Fibroblast of skin of left biceps (primary cell): ENCODE measurements at regions not wholly inside any gene's neighbourhood (a gene's known extent, or its start where the extent isn't known, plus 50 kb on each side); places are given as distances from the start of the nearest gene placed in this dataset.
A peak's percentile ranks its signal among the peaks of the same experiment; 100 is the strongest.
"Not testable (repeated sequence)": the region's sequence is repeated elsewhere in the genome, so short reads cannot be mapped to it uniquely, and the experiment has no call there.

Source experiments
- DNase-seq, 2 experiments: peaks; one replicate each; pipeline ENCODE4 v3.0.0-alpha.2; 2013; ENCODE audit warnings: low read depth in 2 of 2

DNA sequence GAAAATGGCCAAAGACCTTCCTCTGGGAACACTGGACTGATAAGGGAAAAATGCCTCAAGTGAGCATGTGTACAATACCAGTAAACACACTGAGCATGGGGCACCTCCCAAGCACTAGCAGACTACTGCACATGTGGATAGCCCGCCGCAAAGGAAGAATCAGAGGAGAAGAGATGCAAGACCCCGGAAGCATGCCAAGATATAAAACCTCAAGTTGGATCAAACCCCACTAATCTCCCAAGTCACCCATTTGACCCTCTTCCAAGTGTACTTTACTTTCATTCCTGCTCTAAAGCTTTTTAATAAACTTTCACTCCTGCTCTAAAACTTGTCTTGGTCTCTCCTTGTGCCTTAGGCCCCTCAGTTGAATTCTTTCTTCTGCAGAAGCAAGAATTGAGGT lies 121.1 kb upstream of the PLAAT1 start:
- no peak for DNase-seq

DNA sequence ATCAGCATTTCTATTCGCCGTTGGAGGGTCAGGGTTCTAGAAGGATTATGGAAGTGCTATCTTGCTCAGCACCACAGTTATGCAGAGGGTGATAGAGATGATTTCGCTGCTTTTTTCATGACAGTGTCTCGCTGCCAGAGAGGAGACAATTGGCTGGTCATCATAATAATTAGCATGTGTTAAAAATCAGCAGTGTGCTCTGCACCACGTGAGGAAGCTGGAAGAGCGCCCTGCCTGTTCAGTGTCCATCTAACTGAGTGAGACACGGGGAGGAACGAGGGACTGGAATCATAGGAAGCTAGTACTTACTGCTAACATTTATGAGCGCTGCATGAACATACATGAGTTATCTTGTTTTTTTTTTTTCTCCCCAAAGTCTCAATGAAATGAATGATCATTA lies 116.2 kb upstream of the PLAAT1 start:
- DNase-seq: no peak

DNA sequence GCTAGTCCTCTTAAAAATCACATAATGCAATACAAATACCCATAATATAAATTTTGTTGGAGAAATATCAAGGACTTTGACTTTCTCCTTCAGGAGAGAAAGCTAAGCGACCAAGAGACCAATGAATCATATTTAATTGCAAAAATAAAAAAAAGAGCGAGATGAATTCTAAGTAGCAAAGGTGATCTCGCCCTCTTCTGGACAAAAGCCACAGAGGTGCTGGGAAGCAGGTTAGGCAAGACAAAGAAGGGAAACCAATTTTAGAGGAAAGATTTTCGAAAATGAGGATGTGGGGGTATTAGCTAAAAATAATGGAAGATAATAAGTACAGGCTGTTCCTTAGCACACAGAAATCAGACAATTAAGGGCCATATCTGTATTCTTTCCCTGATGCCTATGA lies 111.4 kb upstream of the PLAAT1 start:
- DNase-seq: no peak

DNA sequence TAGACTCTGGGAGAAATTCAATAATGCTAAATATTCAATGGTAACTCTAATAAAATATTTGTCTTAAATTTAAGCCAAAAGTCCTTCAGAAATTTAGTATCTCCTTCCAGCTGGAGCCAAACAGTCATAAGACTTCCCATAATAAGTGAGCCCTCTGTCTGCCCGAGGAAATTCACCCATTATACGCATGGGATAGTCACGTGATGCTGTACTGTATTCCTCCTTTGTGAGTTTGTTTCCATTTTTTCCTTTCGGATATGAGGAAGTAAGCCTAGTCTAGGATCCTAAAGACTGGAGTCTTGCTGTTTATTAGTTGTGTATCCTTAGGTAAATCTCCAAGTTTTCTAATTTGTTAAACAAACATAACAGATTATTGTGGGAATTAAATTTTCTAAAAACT lies 110.4 kb upstream of the PLAAT1 start:
- DNase-seq: no peak

DNA sequence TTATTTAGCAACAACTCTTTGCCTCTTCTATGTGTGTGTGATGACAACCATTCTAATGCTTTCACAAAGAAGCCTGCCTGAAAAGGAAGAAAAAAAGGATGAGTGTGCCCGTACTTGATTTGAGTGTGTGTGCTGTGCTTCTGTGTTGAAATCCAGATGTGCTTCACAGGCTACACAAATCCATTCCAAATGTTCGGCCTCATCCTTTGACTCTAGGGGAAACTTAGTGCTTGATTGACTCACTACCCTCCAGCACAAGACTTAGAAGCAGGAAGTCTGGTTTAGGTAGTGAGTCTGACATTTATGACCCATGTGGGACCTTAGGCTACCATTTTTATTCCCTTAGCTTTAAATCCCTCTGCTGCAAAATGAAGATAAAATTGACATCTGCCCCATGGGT lies 108.8 kb upstream of the PLAAT1 start:
- DNase-seq: peak; percentile 44 to 56

DNA sequence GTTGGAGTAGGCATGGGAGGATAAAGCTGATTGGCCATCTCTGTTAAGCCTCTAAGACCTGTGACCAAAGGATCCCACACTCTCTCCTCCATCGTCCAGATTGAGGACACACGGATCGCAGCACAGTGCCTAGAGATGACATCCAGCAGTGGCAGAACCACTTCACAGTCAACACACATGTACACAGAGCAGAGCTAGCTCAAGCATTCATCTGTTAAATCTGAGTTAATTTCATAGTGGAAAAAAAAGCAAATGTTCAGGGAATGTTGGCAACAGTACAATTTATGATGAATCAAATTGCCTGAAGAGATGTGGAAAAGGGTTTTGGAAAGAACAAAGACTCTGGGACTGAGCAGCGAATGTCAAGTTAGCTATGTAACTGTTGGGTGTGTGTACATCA lies 108.1 kb upstream of the PLAAT1 start:
- DNase-seq: peak; percentile 56 to 58

DNA sequence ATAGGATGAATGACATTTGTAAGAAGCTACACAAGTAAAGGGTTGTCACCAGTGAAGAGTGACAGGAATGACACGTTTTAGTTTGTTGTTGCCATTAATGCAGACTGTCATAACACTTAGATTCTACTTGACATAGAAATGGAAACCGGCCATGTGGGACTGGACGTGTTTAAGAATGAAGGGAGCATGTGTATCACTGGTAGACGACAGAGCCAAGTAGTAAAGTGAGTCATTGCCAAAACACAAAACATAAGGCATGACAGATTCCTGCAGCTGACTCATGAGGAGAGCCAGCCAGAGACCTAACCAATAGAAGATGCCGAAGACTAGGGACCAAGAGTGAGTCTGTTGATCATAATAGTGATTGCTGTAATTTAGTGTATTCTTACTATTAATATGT lies 106.2 kb upstream of the PLAAT1 start:
- DNase-seq: peak; percentile 80

DNA sequence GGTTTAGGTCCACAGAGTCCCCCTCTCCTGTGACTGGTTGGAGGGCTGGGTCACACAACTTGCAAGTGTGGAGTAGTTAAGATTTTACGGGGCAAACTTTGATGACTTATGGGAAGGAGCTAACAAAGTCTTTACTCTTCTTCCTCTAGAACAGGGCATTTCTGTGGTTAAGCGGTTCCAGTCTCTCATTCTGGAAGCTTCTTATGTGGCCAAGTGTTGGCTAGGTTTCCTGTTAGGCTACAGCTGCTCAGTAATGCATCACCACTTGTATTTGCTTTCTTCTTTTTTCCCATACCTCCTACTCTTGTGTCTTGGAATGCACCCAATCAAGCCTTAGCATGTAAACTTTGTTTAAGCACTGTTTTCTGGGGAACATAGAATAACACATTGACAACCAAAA lies 100.6 kb upstream of the PLAAT1 start:
- peak in 1 of 2 experiments; percentile 24 for DNase-seq

DNA sequence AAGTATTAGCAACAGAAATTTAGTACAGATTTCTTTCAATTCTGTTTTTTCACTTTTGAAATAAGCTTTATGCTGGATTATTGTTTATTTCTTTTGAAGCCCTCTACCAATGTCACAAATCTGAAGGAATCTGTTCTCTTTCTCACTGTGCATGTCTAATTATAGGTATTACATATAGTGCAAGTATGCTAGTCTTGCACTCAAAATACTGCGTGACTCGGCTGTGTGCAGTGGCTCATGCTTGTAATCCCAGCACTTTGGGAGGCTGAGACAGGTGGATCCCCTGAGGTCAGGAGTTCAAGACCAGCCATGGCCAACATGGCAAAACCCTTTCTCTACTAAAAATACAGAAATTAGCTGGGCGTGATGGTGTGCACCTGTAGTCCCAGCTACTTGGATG lies 95.8 kb upstream of the PLAAT1 start:
- DNase-seq: no peak

DNA sequence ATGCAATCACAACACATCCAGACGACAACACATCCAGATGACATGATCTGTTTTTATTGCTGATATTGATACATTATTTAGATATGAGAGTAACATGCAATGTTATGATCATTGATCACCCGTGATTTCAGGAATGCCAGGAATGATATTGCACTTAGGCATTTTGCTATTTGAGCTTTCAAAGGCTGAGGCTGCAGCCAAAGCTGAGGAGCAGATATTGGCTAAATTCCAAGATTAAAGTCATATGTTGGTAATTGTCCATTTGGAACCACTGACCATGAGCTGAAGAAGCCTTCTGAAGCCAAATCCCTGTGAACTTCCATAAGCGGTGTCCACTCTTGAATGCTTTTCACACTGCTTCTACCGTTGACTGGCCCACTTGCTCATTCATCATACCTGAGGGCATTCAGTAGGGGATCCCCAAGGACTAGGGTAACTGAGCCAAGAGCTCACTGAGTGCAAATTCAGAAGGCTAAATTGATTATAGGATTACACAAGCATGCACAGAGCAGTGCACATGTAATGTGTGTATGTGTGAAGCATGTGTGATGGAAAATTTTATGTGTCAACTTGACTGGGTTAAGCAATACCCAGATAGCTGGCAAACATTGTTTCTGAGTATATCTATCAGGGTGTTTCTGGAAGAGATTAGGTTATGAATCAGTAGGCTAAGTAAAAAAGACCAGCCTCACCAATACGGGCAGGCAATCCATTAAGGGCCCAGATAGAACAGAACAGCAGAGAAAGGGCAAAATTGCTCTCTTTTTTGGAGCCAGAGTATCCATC lies 92.1 kb upstream of the PLAAT1 start:
- no peak for DNase-seq

DNA sequence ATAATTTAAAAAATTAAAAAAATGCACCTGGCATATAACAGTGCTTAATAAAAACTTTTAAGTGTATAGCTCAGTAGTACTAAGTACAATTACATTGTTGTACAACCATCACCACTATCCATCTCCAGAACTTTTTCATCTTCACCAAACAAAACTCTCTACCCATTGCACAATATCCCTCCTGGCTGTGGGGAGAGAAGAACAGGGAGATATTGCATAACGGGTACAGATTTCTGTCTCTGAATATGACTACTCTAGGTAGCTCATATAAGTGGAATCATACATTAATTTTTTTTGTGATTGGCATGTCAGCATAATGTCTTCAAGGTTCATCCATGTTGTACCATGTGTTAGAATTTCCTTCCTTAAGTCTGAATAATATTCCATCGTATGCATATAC lies 91.0 kb upstream of the PLAAT1 start:
- no peak for DNase-seq

DNA sequence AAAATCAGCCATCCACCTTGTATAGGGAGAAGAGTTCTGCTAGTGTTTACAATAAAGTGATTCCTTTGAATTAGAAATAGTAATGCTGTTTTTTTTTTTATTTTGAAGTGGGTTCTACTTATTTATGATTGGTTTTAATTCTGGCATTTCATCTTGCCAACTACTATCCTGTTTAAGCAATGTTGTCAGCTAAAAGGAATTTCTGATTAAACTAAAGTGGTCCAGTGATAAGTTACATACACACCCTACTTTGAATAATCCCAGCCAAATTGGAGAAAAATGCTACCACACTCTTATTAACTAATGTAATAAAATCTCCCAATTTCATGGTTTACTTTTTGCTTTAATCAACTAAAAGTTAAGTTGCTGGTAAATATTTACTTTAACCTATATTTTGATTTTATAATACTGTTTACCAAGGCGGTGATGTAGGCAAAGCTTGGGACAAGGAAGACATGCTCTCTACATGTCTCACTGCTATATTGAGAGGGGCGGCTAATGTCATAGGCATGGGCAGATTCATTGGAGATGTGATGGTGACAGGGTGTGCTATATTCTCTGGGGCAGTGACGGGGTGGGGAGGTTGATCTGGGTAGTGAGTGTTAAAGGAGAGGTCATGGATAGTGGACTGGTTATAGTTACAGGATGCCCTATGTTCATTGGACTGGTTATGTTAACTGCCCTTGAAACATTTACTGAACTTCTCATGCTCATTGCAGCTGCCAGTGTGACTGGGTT lies 85.8 kb upstream of the PLAAT1 start:
- DNase-seq: not testable (repeated sequence)

DNA sequence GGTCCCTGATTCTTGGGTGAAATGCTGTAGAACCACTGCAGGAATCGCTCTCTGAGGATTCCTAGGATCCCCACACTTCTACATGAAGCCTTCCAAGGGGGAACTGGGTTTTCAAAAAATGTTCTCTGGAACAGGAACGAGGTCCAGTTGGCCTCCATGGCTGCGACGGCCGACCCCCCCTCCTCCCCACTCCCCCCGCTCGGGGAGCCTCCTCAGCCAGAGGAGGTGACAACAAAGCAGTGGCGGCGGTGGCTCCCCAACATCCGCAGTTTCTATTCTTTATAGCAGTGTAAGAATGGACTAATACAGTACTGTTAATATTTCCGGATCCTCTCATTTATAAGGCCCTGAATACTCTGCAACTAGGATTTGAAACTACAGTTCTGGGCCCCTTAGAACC lies 84.0 kb upstream of the PLAAT1 start:
- no peak for DNase-seq

DNA sequence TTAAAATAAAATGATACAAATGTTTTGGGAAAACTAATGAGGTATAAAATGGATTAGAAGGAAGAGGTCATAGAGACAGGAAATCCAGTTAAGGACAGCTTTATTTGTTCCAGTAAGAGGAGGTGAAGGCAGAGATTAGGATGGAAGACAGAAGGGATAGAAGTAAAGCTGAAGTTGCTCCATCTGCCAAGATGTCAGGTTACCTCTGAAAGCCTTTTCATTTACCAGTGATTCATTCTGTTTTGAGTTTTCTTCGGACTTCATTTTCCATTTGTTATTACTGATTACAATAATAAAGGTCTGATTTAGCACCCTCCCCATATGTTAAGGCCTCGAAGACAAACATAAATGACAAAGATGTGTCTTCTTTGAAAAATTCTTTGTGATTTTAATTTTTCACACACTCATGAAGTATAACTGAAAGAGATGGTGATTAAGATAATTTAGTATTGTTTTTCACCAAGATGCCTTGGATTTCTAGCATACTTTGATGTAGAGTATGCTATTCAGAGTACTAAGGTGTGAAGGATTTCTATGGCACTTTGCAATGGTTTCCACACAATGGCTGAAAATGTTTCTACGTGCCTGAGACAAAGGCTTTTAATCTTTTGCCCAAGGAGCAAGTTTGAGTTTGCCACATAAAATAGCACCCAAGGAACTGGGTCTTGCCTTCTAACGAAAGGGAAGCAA lies 75.4 kb upstream of the PLAAT1 start:
- no peak for DNase-seq

DNA sequence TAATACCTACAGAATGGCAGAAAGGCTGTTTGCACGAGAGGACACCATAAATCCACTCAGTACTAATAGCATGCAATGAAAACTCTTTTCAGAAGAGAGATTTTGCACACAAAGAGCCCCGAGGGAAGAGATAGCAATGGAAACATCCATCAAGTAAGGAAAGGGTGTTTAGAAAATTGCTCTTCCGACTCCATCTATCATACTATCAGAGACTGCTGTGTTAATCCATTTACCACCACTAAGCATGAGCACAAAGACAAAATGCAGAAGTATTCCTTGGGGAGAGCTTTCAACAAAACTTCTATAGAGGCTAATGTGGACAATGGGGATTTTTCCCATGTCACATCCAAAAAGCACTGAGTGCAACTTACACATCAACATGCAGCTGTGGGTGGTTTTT lies 72.1 kb upstream of the PLAAT1 start:
- no peak for DNase-seq

DNA sequence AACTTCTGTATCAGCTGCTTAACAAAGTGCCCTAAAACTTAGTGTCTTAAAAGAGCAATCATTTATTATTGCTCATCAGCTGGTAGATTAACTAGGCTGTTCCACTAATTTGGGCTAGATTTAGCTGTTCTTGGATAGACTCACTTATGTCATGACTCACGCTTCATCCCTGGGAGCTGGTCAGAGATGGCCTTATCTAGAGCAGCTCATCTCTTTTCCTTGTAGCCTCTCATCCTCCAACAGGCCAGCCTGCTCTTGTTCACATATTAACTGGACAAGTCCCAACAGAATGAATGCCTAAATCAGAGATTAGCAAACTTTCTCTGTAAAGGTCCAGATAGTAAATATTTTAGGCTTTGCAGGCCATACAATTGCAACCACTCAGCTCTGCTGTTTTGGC lies 66.9 kb upstream of the PLAAT1 start:
- DNase-seq: no peak

DNA sequence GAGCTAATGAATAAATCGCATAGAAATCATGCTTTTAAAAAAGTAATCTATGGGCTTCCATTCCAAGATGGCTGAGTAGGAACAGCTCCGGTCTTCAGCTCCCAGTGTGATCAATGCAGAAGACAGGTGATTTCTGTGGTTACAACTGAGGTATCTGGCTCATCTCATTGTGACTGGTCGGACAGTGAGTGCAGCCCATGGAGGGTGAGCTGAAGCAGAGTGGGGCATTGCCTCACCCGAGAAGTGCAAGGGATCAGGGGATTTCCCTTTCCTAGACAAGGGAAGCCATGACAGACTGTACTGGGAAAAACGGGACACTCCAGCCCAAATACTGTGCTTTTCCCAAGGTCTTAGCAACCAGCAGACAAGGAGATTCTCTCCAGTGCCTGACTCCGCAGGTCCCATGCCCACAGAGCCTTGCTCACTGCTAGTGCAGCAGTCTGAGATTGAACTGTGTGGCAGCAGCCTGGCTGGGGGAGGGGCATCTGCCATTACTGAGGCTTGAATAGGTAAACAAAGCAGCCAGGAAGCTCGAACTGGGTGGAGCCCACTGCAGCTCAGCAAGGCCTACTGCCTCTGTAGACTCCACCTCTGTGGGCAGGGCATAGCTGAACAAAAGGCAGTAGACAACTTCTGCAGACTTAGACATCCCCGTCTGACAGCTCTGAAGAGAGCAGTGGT lies 61.5 kb upstream of the PLAAT1 start:
- not testable (repeated sequence) for DNase-seq

DNA sequence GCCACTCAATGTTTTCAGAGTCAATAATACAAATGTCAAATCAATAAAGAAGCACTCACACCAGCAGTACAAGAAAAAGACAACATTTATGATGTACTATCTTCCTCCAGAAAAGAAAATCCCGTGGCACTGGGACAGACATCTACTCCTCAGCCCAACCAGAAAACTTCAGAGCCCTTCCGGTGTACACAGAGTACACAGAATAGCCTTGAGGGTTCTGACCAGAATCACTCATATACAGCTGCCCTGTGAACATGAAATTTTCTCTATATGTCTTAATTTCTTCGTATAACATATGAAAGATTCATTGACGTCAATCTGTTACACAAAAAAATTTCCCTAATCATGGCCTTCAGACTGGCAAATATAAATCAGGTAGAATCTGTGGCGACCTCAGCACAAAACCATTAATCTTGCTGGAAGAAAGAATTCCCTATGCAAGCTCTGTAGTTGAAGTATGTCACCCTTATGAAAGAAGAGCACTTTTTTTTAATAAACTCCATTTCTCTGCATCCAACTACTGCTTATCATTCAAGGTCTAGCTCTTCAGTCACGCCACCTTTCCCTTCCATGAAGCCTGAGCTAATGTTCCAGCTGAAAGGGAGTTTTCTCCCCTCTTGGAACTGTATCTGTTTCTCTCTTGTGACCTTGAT lies 53.8 kb upstream of the PLAAT1 start:
- no peak for DNase-seq

DNA sequence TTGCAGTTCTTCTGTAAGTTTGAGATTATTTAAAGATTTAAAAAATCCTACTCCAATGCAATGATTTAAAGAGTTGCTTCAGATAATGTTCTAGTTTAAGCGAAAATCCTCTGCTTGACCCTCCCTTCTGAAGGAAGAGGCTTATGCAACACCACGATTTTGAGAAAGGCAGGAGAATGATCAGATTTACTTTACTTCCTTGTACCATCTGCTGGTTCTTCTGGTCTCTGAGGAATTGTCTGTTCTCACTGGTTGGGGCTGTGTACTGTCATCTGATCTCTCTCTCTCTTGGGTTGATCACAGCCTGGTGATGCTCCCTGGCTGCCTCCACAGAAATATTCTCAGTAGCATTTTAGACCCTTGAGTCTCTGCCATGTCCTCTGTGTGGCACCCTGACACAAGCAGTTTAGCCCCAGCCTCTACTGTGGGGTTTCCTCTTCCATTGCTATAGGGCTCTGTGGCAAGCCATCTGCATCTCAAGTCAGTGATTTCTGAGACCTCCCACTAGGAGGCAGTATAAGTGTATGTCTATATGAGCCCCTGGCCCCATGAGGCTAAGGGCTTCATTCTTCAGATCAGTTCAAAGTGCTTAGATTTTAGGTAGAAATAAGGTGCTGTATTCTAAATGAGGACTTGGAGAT lies 50.8 kb upstream of the PLAAT1 start:
- no peak for DNase-seq
